Neural progenitor cell (in vitro differentiated cells): ENCODE measurements at regions not wholly inside any gene's neighbourhood (a gene's known extent, or its start where the extent isn't known, plus 50 kb on each side); places are given as distances from the start of the nearest gene placed in this dataset.

Experiments
- DNase-seq: peaks from one replicate; pipeline ENCODE4 v3.0.0-alpha.2; 2016; ENCODE audit warnings: low spot score
- H2AFZ ChIP-seq: fragments of 200-600 bp; sonication (generic); replicated peaks from 2 replicates; pipeline ENCODE4 v1.6.1; 2016; ENCODE audit warnings: antibody characterized with exemption
- H3F3A ChIP-seq: fragments of 200-600 bp; sonication (generic); 2 replicates; pipeline ENCODE4 v1.6.1; 2016; ENCODE audit warnings: antibody characterized with exemption, low read depth
- H3K27ac ChIP-seq: fragments of 200-600 bp; sonication (generic); 2 replicates; pipeline ENCODE4 v1.5.1; 2016; ENCODE audit warnings: mild to moderate bottlenecking
- H3K27me3 ChIP-seq: fragments of 200-600 bp; sonication (generic); 2 replicates; pipeline ENCODE4 v1.6.1; 2016; ENCODE audit warnings: mild to moderate bottlenecking, moderate library complexity
- H3K36me3 ChIP-seq: fragments of 200-600 bp; sonication (generic); 2 replicates; pipeline ENCODE4 v1.5.1; 2016
- H3K4me1 ChIP-seq: fragments of 200-600 bp; sonication (generic); 2 replicates; pipeline ENCODE4 v1.6.1; 2016; ENCODE audit warnings: mixed run types
- H3K4me2 ChIP-seq: fragments of 200-600 bp; sonication (generic); 2 replicates; pipeline ENCODE4 v1.6.1; 2016
- H3K4me3 ChIP-seq: fragments of 200-600 bp; sonication (generic); 2 replicates; pipeline ENCODE4 v1.5.1; 2016
- H3K79me2 ChIP-seq: fragments of 200-600 bp; sonication (generic); 2 replicates; pipeline ENCODE4 v1.6.1; 2016; ENCODE audit warnings: low read depth
- H3K9ac ChIP-seq: fragments of 200-600 bp; sonication (generic); 2 replicates; pipeline ENCODE4 v1.6.1; 2016
- H3K9me3 ChIP-seq: fragments of 200-600 bp; sonication (generic); 2 replicates; pipeline ENCODE4 v1.5.1; 2016; ENCODE audit warnings: low read depth
- H4K20me1 ChIP-seq: fragments of 200-600 bp; sonication (generic); 2 replicates; pipeline ENCODE4 v1.6.1; 2016; ENCODE audit warnings: low read depth
- H3K27ac Mint-ChIP-seq: 3 replicates; pipeline ENCODE4 v1.8.0; 2021; ENCODE audit warnings: mixed read lengths
- H3K27me3 Mint-ChIP-seq: 2 replicates; pipeline ENCODE4 v1.8.0; 2022; ENCODE audit warnings: low read depth, mild to moderate bottlenecking, inconsistent platforms, moderate library complexity, mixed read lengths; ENCODE audit not compliant: insufficient read depth
- H3K36me3 Mint-ChIP-seq: 3 replicates; pipeline ENCODE4 v1.8.0; 2021; ENCODE audit warnings: mixed read lengths
- H3K4me1 Mint-ChIP-seq: 3 replicates; pipeline ENCODE4 v1.8.0; 2021; ENCODE audit warnings: mixed read lengths
- H3K4me3 Mint-ChIP-seq: 3 replicates; pipeline ENCODE4 v1.8.0; 2021; ENCODE audit warnings: mild to moderate bottlenecking, moderate library complexity, mixed read lengths
- H3K9me3 Mint-ChIP-seq: 3 replicates; pipeline ENCODE4 v1.8.0; 2020; ENCODE audit warnings: mixed read lengths
- CTCF ChIP-seq: fragments of 200-600 bp; sonication (generic); IDR thresholded peaks from 2 replicates; pipeline ENCODE4 v1.5.1; 2017; ENCODE audit warnings: antibody characterized with exemption, mild to moderate bottlenecking
- EZH2 ChIP-seq: fragments of 200-600 bp; sonication (generic); IDR thresholded peaks from 2 replicates; pipeline ENCODE4 v1.6.1; 2017; ENCODE audit warnings: antibody characterized with exemption, mild to moderate bottlenecking, moderate library complexity
- EZH2phosphoT487 ChIP-seq: fragments of 200-600 bp; sonication (generic); IDR thresholded peaks from 2 replicates; pipeline ENCODE4 v1.6.1; 2017; ENCODE audit warnings: antibody characterized with exemption

- Histone ChIP-seq H3K4me2 (no peak overlapping the region), H3K9ac (no peak overlapping the region), H3K36me3 (no peaks in the 10 kb centered on the region), H3K27ac (no peak overlapping the region), H3F3A (no peaks in the 10 kb centered on the region), H3K4me3 (no peak overlapping the region), H2AFZ (peak overlapping the region; percentile 23), H3K27me3 (peaks cover 7% of the 10 kb centered on the region), H3K9me3 (no peaks in the 10 kb centered on the region), H3K4me1 (peaks cover 3% of the 10 kb centered on the region), H3K79me2 (no peaks in the 10 kb centered on the region), H4K20me1 (no peaks in the 10 kb centered on the region)
- H3K27ac Mint-ChIP-seq: peak overlapping the region; percentile 43
- H3K9me3 Mint-ChIP-seq: no peaks in the 10 kb centered on the region
- no peaks in the 10 kb centered on the region for H3K36me3 Mint-ChIP-seq
- peak; percentile 93 for TF ChIP-seq CTCF
- TF ChIP-seq EZH2phosphoT487: no peak
- peaks cover 12% of the 10 kb centered on the region for H3K27me3 Mint-ChIP-seq
- H3K4me1 Mint-ChIP-seq: peaks cover 13% of the 10 kb centered on the region
- peak; percentile 76 for DNase-seq
- no peak overlapping the region for H3K4me3 Mint-ChIP-seq
These were observed 59.8 kb upstream of the KLHL25 start for GRCh38 chr15:85854345-85855097.

- H3K4me1 Mint-ChIP-seq: peaks cover 13% of the 10 kb centered on the region
- DNase-seq: peak; percentile 90
- Histone ChIP-seq H3K9ac (no peak overlapping the region), H3K4me2 (peak overlapping the region; percentile 76), H3F3A (no peaks in the 10 kb centered on the region), H3K27me3 (peaks cover 7% of the 10 kb centered on the region), H2AFZ (peak overlapping the region; percentile 97), H3K27ac (no peak overlapping the region), H3K4me1 (peaks cover 3% of the 10 kb centered on the region), H3K9me3 (no peaks in the 10 kb centered on the region), H3K4me3 (peak overlapping the region; percentile 41), H3K79me2 (no peaks in the 10 kb centered on the region), H3K36me3 (no peaks in the 10 kb centered on the region), H4K20me1 (no peaks in the 10 kb centered on the region)
- no peak overlapping the region for H3K27ac Mint-ChIP-seq
- H3K4me3 Mint-ChIP-seq: peak overlapping the region; percentile 79
- no peaks in the 10 kb centered on the region for H3K36me3 Mint-ChIP-seq
- TF ChIP-seq CTCF (peak; percentile 93), EZH2 (no peak)
- peaks cover 14% of the 10 kb centered on the region for H3K27me3 Mint-ChIP-seq
- H3K9me3 Mint-ChIP-seq: no peaks in the 10 kb centered on the region
These were observed 64.1 kb upstream of the KLHL25 start for GRCh38 chr15:85858586-85859375.

GRCh38 chr15:85859671-85860070, 64.9 kb upstream of the KLHL25 start:
- Histone ChIP-seq H4K20me1 (no peaks in the 10 kb centered on the region), H3K9me3 (no peaks in the 10 kb centered on the region), H2AFZ (no peak overlapping the region), H3K27me3 (peaks cover 7% of the 10 kb centered on the region), H3K4me3 (no peak overlapping the region), H3F3A (no peaks in the 10 kb centered on the region), H3K27ac (no peak overlapping the region), H3K79me2 (no peaks in the 10 kb centered on the region), H3K9ac (no peak overlapping the region), H3K4me2 (no peak overlapping the region), H3K4me1 (peaks cover 6% of the 10 kb centered on the region), H3K36me3 (no peaks in the 10 kb centered on the region)
- Mint-ChIP-seq H3K9me3 (no peaks in the 10 kb centered on the region), H3K4me3 (no peak overlapping the region), H3K27ac (no peak overlapping the region), H3K27me3 (peaks cover 12% of the 10 kb centered on the region), H3K4me1 (peaks cover 11% of the 10 kb centered on the region), H3K36me3 (no peaks in the 10 kb centered on the region)
- no peak for DNase-seq
- no peak for TF ChIP-seq CTCF
- TF ChIP-seq EZH2phosphoT487: no peak
- TF ChIP-seq EZH2: no peak
